Upper lobe of left lung (tissue), 6 donors: ENCODE measurements at regions not wholly inside any gene's neighbourhood (a gene's known extent, or its start where the extent isn't known, plus 50 kb on each side); places are given as distances from the start of the nearest gene placed in this dataset.
A peak's percentile ranks its signal among the peaks of the same experiment; 100 is the strongest.

ENCODE experiments used
- ATAC-seq, 2 donors: fragments of 200-7000 bp; cut with Tn5 transposase; one replicate each; pipeline ENCODE4 v1.9.1; 2022; ENCODE audit warnings: mild to moderate bottlenecking in 2 of 2, moderate library complexity in 2 of 2; ENCODE audit not compliant: low FRiP score in 2 of 2
- DNase-seq, 2 donors: peaks; one replicate each; pipeline ENCODE4 v3.0.0-alpha.2; 2019 to 2020
- H3K27ac ChIP-seq, 4 donors: fragments of 200-600 bp; sonication (generic); one replicate each; pipeline ENCODE4 v1.5.1; 2016 to 2019
- H3K27me3 ChIP-seq, 4 donors: fragments of 200-600 bp; sonication (generic); one replicate each; pipeline ENCODE4 v1.5.1; 2017 to 2019
- H3K36me3 ChIP-seq, 4 donors: fragments of 200-600 bp; sonication (generic); one replicate each; pipeline ENCODE4 v1.5.1; 2016 to 2019
- H3K4me1 ChIP-seq, 4 donors: fragments of 200-600 bp; sonication (generic); one replicate each; pipeline ENCODE4 v1.5.1; 2018 to 2019
- H3K4me3 ChIP-seq, 4 donors: fragments of 200-600 bp; sonication (generic); one replicate each; pipeline ENCODE4 v1.5.1; 2017 to 2019; ENCODE audit warnings: mild to moderate bottlenecking in 2 of 4, moderate library complexity in 1 of 4
- H3K9me3 ChIP-seq, 4 donors: fragments of 200-600 bp; sonication (generic); one replicate each; pipeline ENCODE4 v1.5.1; 2018 to 2019
- EP300 ChIP-seq, 4 donors: sonication (generic); formaldehyde crosslinking; IDR thresholded peaks; one replicate each; pipeline ENCODE4 v1.5.1; 2017; ENCODE audit warnings: antibody characterized with exemption in 4 of 4, control low read depth in 2 of 4
- POLR2A ChIP-seq, 4 donors: fragments of 450-650 bp; IDR thresholded peaks; one replicate each; pipeline ENCODE4 v1.5.1; 2016 to 2017; ENCODE audit warnings: antibody characterized with exemption in 4 of 4, mild to moderate bottlenecking in 2 of 4
- POLR2AphosphoS5 ChIP-seq, 2 donors: sonication (generic); formaldehyde crosslinking; IDR thresholded peaks; one replicate each; pipeline ENCODE4 v1.5.1; 2017; ENCODE audit warnings: antibody characterized with exemption in 2 of 2
- WGBS, 2 donors: methylation state at CpG; one replicate each; pipeline ENCODE4 v1.1.5; 2017 to 2018; 5-methylcytosine and 5-hydroxymethylcytosine counted together
- TF ChIP-seq, protein P1 (sequence below), 6 experiments: fragments of 450-650 bp in 4 of 6; fragments of 200-600 bp in 2 of 6; sonication (generic) in 2 of 6; IDR thresholded peaks; one replicate each; pipeline ENCODE4 v1.5.1; 2016 to 2019; ENCODE audit warnings: antibody characterized with exemption in 6 of 6
- donor health status: DM: no; HTN: no; CAD: no; lungs with moderate emphysema.
- donor health status: DM: no; HTN: yes; CAD: no; lungs with severe emphysema.

DNA sequence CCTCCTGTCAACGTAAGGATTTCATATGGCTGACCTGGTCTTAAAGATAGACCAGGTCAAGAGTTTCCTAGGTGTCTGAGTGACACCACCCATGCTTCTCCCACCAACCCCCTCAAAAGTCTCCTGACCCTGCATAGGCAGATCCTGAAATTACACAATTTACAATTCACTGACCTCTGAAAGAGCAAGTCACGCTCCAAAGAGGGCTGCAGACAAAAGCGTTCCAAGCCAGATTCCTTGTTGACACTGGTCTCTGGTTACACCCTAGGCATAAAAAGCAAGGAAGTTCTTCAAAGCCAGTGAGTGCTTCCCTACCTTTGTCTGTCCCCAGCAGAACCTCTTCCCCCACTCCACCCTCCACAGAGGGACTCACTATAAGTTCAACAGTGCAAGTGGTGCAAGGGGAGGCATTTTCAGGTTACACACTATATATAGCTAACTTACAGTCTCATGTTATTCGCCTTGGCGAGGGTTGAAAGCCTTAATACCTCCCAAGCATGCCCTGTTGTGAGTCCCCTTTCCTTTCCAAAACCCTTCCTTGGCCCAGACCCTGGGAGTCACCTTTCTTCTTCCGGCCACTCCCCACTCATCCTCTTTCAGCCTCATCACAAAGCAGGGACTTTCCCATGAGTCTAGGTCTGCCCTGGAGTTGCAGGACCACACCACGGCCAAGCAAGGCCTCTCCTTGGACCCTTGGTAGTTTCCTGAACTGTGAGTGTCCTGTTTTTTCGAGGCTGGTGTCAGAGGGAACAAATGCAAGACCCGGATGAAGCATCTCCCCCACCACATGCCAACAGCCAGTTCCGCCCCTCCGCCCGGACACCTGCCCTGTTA lies 58.0 kb upstream of the KLF3 start:
- Histone ChIP-seq H3K4me1 (peaks cover 15 to 45% (median 30%) of the 10 kb centered on the region in 4 donors), H3K27me3 (no peaks in the 10 kb centered on the region), H3K27ac (peak overlapping the region; percentile 7 to 63 (median 42)), H3K9me3 (no peaks in the 10 kb centered on the region), H3K4me3 (no peak overlapping the region), H3K36me3 (no peaks in the 10 kb centered on the region)
- DNase-seq (peak in 1 of 2 donors; percentile 60), ATAC-seq (peak in 1 of 2 donors; percentile 19)
- peak in 1 of 2 donors; percentile 45 for TF ChIP-seq POLR2AphosphoS5 (IDR thresholded peaks at IDR 0.05)
- no peak for TF ChIP-seq EP300 (IDR thresholded peaks at IDR 0.05)
- 75 to 78% methylated on average over 6 to 12 of the region's 12 CpGs for WGBS, 2 donors

DNA sequence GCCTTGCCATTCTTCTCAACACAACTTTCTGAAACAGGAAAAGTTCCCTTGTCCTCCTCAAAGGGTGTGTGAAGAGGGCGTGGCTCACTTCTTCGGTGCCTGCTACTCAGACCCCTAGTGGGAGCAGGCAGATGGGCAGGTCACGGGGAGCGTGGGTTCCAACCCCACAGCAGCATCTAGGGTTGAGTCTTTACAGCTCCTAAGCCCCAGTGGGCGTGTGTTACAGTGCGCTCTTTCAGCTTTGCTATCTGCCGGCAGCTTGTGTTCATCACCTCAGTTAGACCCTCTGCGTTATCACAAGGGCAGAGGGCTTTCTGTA lies 57.5 kb upstream of the KLF3 start:
- WGBS, 2 donors: 89 to 98% methylated on average over 4 to 8 of the region's 8 CpGs
- Histone ChIP-seq H3K27me3 (no peaks in the 10 kb centered on the region), H3K9me3 (no peaks in the 10 kb centered on the region), H3K4me1 (peaks cover 10 to 45% (median 30%) of the 10 kb centered on the region in 4 donors), H3K27ac (peak overlapping the region; percentile 7 to 63 (median 30)), H3K4me3 (no peak overlapping the region), H3K36me3 (no peaks in the 10 kb centered on the region)
- DNase-seq (no peak), ATAC-seq (no peak)
- no peak for TF ChIP-seq EP300 (IDR thresholded peaks at IDR 0.05)
- no peak for TF ChIP-seq POLR2AphosphoS5 (IDR thresholded peaks at IDR 0.05)
- TF ChIP-seq POLR2A (IDR thresholded peaks at IDR 0.05): no peak
- TF ChIP-seq, protein P1, sequence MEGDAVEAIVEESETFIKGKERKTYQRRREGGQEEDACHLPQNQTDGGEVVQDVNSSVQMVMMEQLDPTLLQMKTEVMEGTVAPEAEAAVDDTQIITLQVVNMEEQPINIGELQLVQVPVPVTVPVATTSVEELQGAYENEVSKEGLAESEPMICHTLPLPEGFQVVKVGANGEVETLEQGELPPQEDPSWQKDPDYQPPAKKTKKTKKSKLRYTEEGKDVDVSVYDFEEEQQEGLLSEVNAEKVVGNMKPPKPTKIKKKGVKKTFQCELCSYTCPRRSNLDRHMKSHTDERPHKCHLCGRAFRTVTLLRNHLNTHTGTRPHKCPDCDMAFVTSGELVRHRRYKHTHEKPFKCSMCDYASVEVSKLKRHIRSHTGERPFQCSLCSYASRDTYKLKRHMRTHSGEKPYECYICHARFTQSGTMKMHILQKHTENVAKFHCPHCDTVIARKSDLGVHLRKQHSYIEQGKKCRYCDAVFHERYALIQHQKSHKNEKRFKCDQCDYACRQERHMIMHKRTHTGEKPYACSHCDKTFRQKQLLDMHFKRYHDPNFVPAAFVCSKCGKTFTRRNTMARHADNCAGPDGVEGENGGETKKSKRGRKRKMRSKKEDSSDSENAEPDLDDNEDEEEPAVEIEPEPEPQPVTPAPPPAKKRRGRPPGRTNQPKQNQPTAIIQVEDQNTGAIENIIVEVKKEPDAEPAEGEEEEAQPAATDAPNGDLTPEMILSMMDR (IDR thresholded peaks at IDR 0.05): no peak

DNA sequence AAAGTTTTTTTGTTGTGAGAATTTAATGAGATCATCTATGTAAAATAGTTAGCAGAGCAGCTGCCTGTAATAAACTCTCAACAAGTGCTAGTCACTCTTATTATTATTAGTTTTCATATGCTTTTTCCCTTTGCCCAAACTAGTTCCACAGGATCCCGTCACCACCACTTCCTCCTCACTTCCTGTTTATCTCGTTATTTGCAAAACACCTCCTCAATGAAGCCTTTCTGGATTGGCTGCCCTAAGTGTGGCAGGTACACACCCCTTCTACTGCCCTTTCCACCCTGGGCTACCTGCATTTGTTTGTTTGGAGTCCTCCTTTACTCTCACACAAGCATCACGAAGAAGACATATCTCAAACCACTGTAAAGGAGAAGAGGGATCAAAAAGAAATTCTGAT lies 54.4 kb upstream of the KLF3 start:
- TF ChIP-seq EP300 (IDR thresholded peaks at IDR 0.05): no peak
- TF ChIP-seq POLR2A (IDR thresholded peaks at IDR 0.05): no peak
- TF ChIP-seq, protein P1 (IDR thresholded peaks at IDR 0.05): no peak
- TF ChIP-seq POLR2AphosphoS5 (IDR thresholded peaks at IDR 0.05): no peak
- peaks cover 24 to 61% (median 44%) of the 10 kb centered on the region in 4 donors for H3K4me1 ChIP-seq
- H3K36me3 ChIP-seq: no peaks in the 10 kb centered on the region
- DNase-seq: peak in 1 of 2 donors; percentile 25
- 34 to 44% methylated on average over 3 of the region's 3 CpGs for WGBS, 2 donors
- ATAC-seq: no peak
- no peaks in the 10 kb centered on the region for H3K27me3 ChIP-seq
- H3K27ac ChIP-seq: no peak overlapping the region
- H3K9me3 ChIP-seq: no peaks in the 10 kb centered on the region
- H3K4me3 ChIP-seq: no peak overlapping the region

DNA sequence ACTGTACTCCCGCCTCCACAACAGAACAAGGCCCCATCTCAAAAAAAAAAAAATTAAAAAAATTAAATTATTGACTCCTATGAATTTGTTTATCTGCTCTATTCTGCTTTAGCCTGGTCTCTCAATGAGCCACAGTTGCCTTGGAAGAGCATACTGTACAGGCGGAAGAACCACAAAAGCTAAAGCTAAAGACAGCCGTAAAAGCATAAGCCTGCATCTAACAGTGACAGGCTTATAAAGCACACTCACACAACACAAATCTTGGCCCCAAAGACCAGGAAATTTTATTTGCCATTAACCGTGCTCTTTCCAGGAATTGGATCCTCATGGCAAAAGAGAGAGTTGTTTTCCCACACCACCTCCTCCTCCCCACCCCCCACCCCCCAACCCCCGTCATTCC lies 53.5 kb upstream of the KLF3 start:
- Histone ChIP-seq H3K27ac (peak overlapping the region in 1 of 4 donors; percentile 26), H3K27me3 (no peaks in the 10 kb centered on the region), H3K36me3 (no peaks in the 10 kb centered on the region), H3K9me3 (no peaks in the 10 kb centered on the region), H3K4me1 (peaks cover 24 to 62% (median 41%) of the 10 kb centered on the region in 4 donors), H3K4me3 (peak overlapping the region in 1 of 4 donors; percentile 23)
- ATAC-seq (no peak), DNase-seq (no peak)
- no peak for TF ChIP-seq POLR2AphosphoS5 (IDR thresholded peaks at IDR 0.05)
- TF ChIP-seq POLR2A (IDR thresholded peaks at IDR 0.05): no peak
- no peak for TF ChIP-seq EP300 (IDR thresholded peaks at IDR 0.05)
- TF ChIP-seq, protein P1 (IDR thresholded peaks at IDR 0.05): no peak
- WGBS, 2 donors: 73 to 74% methylated on average over 5 of the region's 5 CpGs

DNA sequence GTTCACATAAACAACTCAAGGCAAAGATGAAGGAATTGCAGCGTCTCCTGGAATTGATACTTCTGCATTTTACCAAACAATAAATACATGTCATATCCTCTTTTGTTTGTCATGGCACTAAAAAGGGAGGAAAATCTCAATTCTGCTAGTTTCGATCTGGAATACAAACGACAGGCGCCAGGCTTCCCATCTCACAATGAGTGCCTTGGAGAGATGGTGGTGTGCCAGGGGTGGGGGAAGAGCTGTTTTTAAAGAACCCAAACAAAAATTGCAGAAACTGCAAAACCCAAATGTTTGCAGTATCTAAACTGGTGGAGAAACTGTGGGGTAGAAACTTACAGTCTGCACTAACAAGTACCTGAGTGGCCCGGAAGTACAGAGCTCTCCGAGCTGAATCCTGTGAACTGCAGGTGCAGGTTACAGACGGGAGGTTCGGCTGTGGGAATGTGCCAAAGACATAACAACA lies 53.0 kb upstream of the KLF3 start:
- Histone ChIP-seq H3K4me3 (peak overlapping the region in 3 of 4 donors; percentile 9 to 23 (median 18)), H3K36me3 (no peaks in the 10 kb centered on the region), H3K4me1 (peaks cover 23 to 60% (median 40%) of the 10 kb centered on the region in 4 donors), H3K9me3 (no peaks in the 10 kb centered on the region), H3K27me3 (no peaks in the 10 kb centered on the region), H3K27ac (peak overlapping the region in 1 of 4 donors; percentile 26)
- peak in 1 of 2 donors; percentile 56 for ATAC-seq
- TF ChIP-seq POLR2AphosphoS5 (IDR thresholded peaks at IDR 0.05): no peak
- peak in 1 of 2 donors; percentile 52 for DNase-seq
- WGBS, 2 donors: 38 to 39% methylated on average over 8 of the region's 8 CpGs
